ENCODE measurements at regions not wholly inside any gene's neighbourhood (a gene's known extent, or its start where the extent isn't known, plus 50 kb on each side); places are given as distances from the start of the nearest gene placed in this dataset.
A peak's percentile ranks its signal among the peaks of the same experiment; 100 is the strongest.

GRCh38 chr1:181391301-181391900 is 91.9 kb upstream of the CACNA1E start:
- Histone ChIP-seq H3K79me2 (ENCODE audit: insufficient read depth, low read length) (no peaks in the 10 kb centered on the region), H3K4me2 (ENCODE audit: low read depth, low read length, poor library complexity, severe bottlenecking) (no peak overlapping the region), H3K4me3 (ENCODE audit: low read length, poor library complexity, severe bottlenecking) (no peak overlapping the region), H3K27me3 (ENCODE audit: insufficient read depth, low read length, poor library complexity, severe bottlenecking) (no peaks in the 10 kb centered on the region), H3K4me1 (ENCODE audit: insufficient read depth, low read length, poor library complexity, severe bottlenecking) (peaks cover 20% of the 10 kb centered on the region), H3F3A (ENCODE audit: low read depth) (no peaks in the 10 kb centered on the region), H3K9me2 (replicated peaks; ENCODE audit: low read depth, low read length) (no peaks in the 10 kb centered on the region), H3K9ac (ENCODE audit: low read depth, low read length, poor library complexity, severe bottlenecking) (no peak overlapping the region), H3K36me3 (ENCODE audit: insufficient read depth, low read length) (no peaks in the 10 kb centered on the region), H3K9me3 (ENCODE audit: insufficient read depth, low read depth, low read length) (no peaks in the 10 kb centered on the region), H2AFZ (ENCODE audit: low read length) (no peak overlapping the region), H4K20me1 (ENCODE audit: insufficient read depth, low read length, poor library complexity, severe bottlenecking) (no peaks in the 10 kb centered on the region)
- TF ChIP-seq CTCF (conservative IDR thresholded peaks at IDR 0.05; ENCODE audit: low read length) (peak; percentile 29; the same call in 1 of the 2 replicates), EZH2phosphoT487 (IDR thresholded peaks at IDR 0.05; ENCODE audit: borderline replicate concordance) (no peak)

- Histone ChIP-seq H4K20me1 (ENCODE audit: insufficient read depth, low read length, poor library complexity, severe bottlenecking) (no peaks in the 10 kb centered on the region), H3K9me3 (ENCODE audit: insufficient read depth, low read depth, low read length) (no peaks in the 10 kb centered on the region), H3K4me1 (ENCODE audit: insufficient read depth, low read length, poor library complexity, severe bottlenecking) (peaks cover 27% of the 10 kb centered on the region), H3K27me3 (ENCODE audit: insufficient read depth, low read length, poor library complexity, severe bottlenecking) (no peaks in the 10 kb centered on the region), H3K4me3 (ENCODE audit: low read length, poor library complexity, severe bottlenecking) (no peak overlapping the region), H3K9ac (ENCODE audit: low read depth, low read length, poor library complexity, severe bottlenecking) (no peak overlapping the region), H3F3A (ENCODE audit: low read depth) (no peaks in the 10 kb centered on the region), H3K4me2 (ENCODE audit: low read depth, low read length, poor library complexity, severe bottlenecking) (no peak overlapping the region), H3K79me2 (ENCODE audit: insufficient read depth, low read length) (no peaks in the 10 kb centered on the region), H2AFZ (ENCODE audit: low read length) (no peak overlapping the region), H3K36me3 (ENCODE audit: insufficient read depth, low read length) (no peaks in the 10 kb centered on the region), H3K9me2 (replicated peaks; ENCODE audit: low read depth, low read length) (no peaks in the 10 kb centered on the region)
- TF ChIP-seq EZH2phosphoT487 (IDR thresholded peaks at IDR 0.05; ENCODE audit: borderline replicate concordance) (no peak), CTCF (conservative IDR thresholded peaks at IDR 0.05; ENCODE audit: low read length) (no peak)
Measured at GRCh38 chr1:181392133-181392532, 91.2 kb upstream of the CACNA1E start.

- no peaks in the 10 kb centered on the region for H4K20me1 ChIP-seq (ENCODE audit: insufficient read depth, low read length, poor library complexity, severe bottlenecking)
- no peaks in the 10 kb centered on the region for H3K9me3 ChIP-seq (ENCODE audit: insufficient read depth, low read depth, low read length)
- no peak overlapping the region for H3K4me3 ChIP-seq (ENCODE audit: low read length, poor library complexity, severe bottlenecking)
- H3K4me1 ChIP-seq (ENCODE audit: insufficient read depth, low read length, poor library complexity, severe bottlenecking), result peaks cover 32% of the 10 kb centered on the region
- no peak for TF ChIP-seq CTCF (conservative IDR thresholded peaks at IDR 0.05; ENCODE audit: low read length)
- H2AFZ ChIP-seq (ENCODE audit: low read length), result no peak overlapping the region
- H3K9me2 ChIP-seq (replicated peaks; ENCODE audit: low read depth, low read length), result no peaks in the 10 kb centered on the region
- H3K79me2 ChIP-seq (ENCODE audit: insufficient read depth, low read length), result no peaks in the 10 kb centered on the region
- no peaks in the 10 kb centered on the region for H3F3A ChIP-seq (ENCODE audit: low read depth)
- H3K36me3 ChIP-seq (ENCODE audit: insufficient read depth, low read length), result no peaks in the 10 kb centered on the region
- H3K9ac ChIP-seq (ENCODE audit: low read depth, low read length, poor library complexity, severe bottlenecking), result no peak overlapping the region
- no peaks in the 10 kb centered on the region for H3K27me3 ChIP-seq (ENCODE audit: insufficient read depth, low read length, poor library complexity, severe bottlenecking)
- no peak overlapping the region for H3K4me2 ChIP-seq (ENCODE audit: low read depth, low read length, poor library complexity, severe bottlenecking)
Measured at GRCh38 chr1:181392613-181393220, 90.6 kb upstream of the CACNA1E start.

Data from Loucy (cell line).